NCI-H1105 (cell line): ENCODE measurements at regions not wholly inside any gene's neighbourhood (a gene's known extent, or its start where the extent isn't known, plus 50 kb on each side); places are given as distances from the start of the nearest gene placed in this dataset.

Source experiments
- DNase-seq: peaks from one replicate; lab custom pipeline; 2025; lab: John Stamatoyannopoulos, UW

DNA sequence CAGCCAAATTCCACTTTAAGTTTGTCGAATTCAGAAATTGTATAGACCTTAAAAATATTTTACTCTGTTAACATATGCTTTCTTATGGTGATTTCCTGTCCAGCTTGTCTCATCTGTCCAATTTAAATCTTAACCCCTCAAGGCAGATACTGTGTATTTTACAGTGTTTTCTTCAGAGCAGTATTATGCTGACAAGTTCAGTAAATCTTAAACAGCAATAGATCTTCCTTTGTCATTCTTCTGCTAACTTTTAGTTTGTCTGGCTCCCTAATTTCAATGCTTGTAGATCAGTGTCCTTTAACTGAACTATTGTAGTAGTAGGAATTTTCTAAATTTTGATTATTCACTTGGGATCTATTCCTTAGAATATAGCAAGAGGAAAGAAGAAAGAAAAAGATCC, 52.8 kb upstream of the MEIS1 start:
- no peak for DNase-seq

DNA sequence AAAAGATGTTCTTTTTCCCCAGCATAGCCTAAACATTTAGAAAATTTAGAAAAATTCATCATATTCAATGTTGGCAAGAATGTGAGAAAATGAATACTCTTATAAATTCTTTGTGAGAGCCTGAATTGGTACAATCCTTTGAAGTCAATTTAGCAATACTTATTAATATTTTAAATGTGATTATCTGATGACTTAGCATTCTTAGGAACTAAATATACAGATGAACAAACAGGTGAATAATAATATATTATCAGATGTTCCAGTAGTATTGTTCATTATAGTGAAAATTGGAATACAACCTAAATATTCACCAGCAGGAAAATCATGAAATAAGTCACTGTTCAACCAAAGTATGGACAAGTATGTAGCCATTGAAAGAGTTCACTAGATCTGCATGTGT, 55.5 kb upstream of the MEIS1 start:
- no peak for DNase-seq

- no peak for DNase-seq
Measured at GRCh38 chr2:66377832-66378231, 57.1 kb upstream of the MEIS1 start.

DNA sequence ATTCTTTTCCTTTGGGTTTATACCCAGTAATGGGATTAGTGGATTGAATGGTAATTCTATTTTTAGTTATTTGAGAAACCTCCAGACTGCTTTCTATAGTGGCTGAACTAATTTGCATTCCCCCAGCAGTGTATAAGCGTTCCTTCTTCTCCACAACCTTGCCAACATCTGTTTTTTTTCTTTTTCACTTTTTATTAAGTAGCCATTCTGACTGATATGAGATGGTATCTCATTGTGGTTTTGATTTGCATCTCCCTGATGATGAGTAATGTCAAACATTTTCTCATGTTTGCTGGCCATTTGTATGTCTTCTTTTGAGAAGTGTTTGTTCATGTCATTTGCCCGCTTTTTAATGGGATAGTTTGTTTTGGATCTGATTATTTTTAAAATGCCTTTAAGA, 64.1 kb upstream of the MEIS1 start:
- DNase-seq = no peak

- no peak for DNase-seq
Measured at GRCh38 chr2:66366619-66367018, 68.3 kb upstream of the MEIS1 start.

DNA sequence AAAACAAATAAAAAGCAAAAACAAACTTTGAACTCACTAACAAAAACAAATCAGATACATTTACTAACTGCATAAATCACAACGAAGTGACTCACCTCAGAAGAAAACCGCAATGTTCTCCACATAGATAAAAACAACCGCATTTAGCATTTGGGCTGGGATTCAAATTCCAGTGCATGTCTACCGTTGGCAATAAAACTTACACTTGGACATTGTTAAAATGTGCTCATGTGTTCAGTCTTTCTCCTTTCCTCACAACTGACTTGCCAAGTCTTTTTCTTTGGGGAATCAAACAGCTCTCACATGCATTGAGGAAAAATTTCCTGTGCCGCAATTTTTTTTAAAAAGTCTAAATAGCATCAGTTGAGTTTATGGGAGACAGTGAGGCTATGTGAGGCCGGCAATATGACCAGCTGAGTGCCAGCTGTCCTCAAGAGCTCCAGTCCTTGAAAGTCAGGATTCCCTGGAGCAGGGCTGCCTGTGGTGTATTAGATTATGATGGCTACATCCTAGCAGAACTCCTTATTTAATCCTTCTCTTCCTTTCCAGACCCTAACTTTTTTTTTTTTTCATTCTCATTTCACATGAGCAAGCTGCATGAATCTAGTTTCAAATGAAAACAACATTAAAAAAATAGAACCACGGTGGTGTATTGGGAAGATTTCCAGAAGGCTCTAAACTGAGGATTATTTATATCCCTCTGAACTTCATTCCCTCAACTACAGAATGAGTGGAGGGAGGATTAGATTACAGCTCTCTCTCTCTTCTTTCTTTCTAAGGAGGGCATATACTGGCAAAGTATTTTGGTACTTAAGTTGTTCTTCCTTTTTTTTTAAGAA, 70.2 kb upstream of the MEIS1 start:
- no peak for DNase-seq

- no peak for DNase-seq
Measured at GRCh38 chr2:66362701-66363100, 72.2 kb upstream of the MEIS1 start.

DNA sequence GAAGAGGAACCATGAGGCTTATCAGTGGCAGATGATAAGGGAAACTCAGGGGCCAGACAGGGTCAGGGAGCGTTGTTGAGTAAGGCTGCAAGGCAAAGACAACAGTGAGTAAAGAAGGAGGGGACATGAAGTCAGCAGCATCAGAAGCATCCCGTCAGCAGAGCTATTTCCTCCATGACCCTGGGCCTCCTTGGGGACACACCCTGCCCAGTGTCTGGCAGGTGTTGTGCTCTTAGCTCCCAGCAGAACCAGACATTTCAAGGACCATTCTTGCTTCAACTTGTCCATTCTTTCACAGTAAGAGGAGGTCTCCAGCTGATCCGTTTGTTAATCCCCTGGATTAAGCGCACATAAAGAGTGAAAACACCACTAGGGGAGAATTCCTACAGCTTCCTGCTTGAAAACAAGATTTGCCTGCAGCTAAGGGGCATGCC, 88.7 kb upstream of the MEIS1 start:
- DNase-seq = no peak

DNA sequence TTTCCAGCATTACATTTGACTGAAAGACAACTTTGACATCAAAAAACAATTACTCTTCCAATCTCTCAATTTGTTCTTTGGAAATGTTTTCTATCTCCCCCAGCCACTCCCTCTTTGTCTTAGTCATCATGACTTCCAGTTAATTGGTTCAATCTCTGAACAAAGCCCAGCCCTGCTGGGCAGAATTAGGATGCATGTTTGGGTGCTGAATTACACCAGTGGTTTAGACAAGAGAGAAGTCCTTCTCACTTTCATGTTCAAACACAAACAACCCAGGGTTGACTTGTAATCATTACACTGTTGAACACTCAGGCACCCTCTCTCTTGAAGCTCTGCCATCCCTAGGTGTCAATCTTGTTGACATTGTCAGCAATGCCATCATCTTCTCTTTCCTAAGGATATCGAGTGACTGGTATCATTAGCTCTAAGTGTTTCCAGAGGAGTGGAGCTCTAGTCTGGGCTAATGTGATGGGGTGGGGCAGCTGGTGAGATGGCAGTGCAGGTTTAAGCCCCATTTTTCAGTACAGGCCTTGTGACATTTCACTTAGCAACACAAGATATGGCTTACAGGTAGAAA, 90.8 kb upstream of the MEIS1 start:
- DNase-seq = no peak

DNA sequence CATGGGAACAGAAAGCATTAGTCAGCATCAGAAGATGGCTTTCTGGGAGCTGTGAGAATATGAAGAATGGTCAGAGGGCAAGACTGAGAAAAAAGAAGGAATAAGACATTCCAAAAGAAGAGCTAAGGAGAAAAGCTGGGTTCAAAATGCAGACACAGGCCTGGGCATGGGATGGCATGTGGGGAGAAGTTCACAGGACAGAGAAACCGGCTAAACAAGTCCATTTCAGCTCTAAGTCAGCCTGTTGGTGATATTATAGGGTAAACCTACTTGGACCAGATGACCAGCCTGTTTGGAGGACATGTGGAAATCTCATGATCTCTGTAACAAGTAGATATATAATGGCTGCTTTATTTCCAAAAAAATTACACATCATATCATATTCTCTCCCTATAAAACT, 91.7 kb upstream of the MEIS1 start:
- no peak for DNase-seq

- DNase-seq = no peak
Measured at GRCh38 chr2:66340521-66340920, 94.4 kb upstream of the MEIS1 start.

DNA sequence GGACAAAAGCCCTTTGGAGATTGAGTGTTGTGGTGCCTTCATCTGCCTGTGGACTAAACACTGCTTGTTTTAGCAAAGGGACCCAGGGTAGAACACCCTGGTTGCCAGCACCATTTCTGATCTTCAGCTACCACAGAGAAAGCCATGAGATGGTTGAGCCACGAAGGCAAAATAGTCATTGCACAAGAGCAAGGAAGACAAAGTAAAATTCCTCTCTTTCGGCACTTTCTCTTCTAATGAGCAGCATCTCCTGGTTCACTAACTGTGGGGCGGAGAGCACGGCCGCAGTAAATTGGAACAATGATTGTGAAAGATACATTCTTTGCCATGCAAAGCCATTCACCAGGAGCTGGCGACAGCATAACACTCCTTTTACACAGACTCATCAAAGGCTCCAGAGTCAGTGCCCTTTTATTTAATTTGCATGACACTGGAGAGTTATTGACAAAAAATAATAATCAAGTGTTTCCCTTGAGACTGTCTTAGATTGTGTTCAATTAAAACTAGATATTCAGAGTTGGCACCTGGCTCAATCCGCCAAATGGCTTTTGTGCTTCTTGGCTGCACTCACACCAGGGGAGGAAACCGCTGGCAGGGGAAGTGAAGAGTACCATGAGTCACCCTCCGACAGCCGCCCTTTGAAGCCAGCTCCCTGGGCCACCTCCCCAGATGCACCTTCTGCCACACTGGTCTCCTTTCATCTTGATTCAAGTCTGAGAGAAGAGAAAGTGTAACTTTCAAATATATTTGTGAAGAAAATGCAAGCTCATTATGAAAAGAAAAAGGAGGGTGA, 100.5 kb upstream of the MEIS1 start:
- no peak for DNase-seq

GRCh38 chr2:66331176-66331575, 103.7 kb upstream of the MEIS1 start:
- no peak for DNase-seq

DNA sequence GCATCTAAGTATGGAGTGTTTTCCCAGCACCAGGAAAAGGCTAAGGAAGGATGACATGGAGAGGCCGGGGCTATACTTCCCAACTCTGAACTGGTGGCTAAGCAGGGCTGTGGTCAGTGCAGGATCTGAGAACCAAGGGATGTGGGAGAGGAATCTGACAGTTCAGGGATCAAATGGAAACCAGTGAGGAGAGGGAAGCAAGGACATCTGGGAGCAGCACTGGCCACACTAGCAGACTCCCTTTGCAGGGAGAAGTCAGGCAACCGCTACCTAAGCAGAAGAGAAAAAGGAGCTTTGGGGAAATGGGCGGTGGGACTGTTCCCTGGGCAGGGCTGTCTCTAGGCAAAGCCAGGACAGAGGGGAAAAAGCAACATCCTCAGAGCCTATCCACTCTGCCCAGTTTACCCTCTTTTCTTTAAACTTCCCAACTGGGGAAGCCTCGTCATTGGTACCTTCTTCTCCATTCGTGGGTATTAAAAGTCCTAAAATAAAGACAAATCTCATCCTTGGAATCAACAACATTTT, 105.8 kb upstream of the MEIS1 start:
- no peak for DNase-seq

DNA sequence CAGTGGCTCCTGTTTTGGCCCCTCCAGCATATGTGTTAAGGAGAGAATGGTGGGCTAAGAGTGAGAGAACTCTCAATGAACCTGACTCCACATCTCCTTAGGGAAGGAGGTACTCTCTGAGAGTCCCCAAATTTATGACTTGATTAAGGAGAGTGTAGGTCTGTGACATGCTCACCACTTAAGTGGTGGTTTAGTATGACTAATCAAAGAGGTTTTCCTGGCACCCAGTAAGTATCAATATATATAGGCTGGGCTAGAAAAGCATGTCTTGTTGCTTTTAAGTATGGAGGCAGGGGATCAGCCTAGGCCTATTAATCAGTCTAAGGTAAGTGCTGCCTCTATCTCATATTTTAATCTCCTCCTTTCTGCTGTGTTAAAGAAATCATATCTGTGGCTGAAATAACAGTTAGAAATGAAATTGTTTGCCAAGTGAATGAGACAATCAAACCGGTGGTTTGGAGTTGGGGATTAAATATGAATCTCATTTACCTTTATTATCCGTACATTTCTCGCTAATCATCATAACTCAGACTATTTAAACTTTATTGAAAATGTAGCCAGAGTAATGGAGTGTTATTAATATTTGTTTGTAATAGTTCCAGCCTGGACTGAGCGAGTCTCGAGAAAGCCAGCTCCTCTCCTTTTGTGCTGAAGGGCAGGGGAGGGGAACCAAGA, 107.7 kb upstream of the MEIS1 start:
- no peak for DNase-seq

GRCh38 chr2:66324909-66325528, 109.9 kb upstream of the MEIS1 start:
- DNase-seq = no peak

DNA sequence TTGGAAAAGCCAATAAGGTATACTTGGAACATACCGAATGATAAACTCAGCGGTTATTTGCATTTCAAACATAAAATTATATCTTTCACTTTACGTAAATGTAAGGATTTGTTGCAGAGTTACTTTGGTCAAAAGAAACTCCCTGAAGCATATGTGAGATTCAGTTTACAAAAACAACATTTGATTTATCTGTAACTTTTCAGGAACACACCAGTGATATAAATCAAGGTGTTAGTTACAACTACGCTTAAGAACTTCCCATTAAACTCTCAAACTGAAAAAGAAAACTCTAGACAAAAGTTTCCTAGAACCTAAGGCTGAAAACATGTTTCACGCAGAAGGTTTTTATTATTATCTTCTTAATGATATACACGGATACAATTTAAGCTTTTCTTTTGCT, 110.6 kb upstream of the MEIS1 start:
- DNase-seq = no peak

DNA sequence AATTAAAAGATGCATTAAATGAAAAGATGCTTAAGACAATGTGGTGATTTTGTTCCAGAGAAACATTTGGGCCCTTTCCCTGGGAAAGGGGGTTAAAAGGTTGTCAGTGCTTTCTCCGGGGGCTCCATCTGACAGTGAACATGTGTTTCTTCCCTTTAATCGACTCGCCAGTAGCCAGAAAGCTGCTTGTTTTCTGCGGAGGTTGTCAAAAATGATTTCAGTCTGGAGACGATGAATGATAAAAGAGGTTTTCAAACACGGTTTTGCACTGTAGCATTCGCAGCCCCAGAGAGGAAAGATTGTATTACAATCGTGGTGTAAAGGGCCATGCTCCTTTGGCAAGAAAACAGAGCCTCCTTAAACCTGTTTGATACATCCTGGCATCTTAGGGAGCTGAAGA, 111.5 kb upstream of the MEIS1 start:
- DNase-seq = no peak

DNA sequence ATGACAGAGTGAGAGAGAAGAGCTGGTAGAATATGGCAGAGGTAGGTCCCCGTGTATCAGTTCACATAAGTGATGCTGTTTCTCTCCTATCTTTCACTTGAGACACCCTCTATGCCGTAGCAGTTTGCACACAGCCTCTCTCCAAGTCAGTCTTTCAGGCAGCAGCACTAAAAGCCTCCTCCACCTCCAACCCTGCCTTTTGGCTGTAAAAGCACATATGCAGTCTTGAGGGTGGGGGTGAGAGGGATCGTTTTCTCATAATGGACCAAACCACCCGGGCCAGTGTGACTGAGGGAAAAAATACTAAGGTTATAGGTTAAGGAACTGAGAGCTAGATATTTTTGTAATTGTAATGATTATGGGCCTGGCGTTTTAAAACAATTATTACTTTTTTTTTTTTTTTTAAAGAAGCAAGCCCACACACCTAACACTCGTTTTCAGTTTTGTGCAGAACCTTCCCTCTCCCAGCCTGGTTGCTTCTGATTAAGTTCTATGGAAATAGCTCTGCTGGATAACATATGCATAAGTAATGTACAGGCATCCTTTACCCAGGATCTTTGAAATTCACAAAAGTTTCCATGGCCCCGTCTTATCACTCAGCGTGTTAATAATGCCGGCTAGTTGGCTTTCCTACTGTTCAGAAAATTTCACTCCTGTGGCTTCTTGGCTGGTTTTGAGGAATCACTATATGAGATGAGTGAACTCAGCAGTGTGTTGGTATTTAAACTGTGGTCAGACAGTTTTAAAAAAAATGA, 112.2 kb upstream of the MEIS1 start:
- DNase-seq = no peak

GRCh38 chr2:66318009-66318561, 116.8 kb upstream of the MEIS1 start:
- no peak for DNase-seq
